ENCODE measurements at regions not wholly inside any gene's neighbourhood (a gene's known extent, or its start where the extent isn't known, plus 50 kb on each side); places are given as distances from the start of the nearest gene placed in this dataset.

- WGBS, result 96% methylated on average over 12 of the region's 12 CpGs
- H3K9me3 ChIP-seq (ENCODE audit: insufficient read depth, low read depth, low read length), result no peaks in the 10 kb centered on the region
- no peaks in the 10 kb centered on the region for H3K36me3 ChIP-seq (ENCODE audit: insufficient read depth, low read length)
- peaks cover 5% of the 10 kb centered on the region; the same call in 1 of the 2 replicates for H3K4me1 ChIP-seq (ENCODE audit: insufficient read depth, low read length)
- no peak overlapping the region for H3K27ac ChIP-seq (ENCODE audit: low read depth, low read length)
- no peak overlapping the region for H3K4me3 ChIP-seq (ENCODE audit: low read length)
- no peaks in the 10 kb centered on the region for H3K27me3 ChIP-seq (ENCODE audit: insufficient read depth, low read length)
- H3K9ac ChIP-seq (ENCODE audit: low read depth, low read length), result no peak overlapping the region
Observed at GRCh38 chr7:156026603-156027002, 214.3 kb upstream of the SHH start.

- no peak overlapping the region for H3K27ac ChIP-seq (ENCODE audit: low read depth, low read length)
- H3K36me3 ChIP-seq (ENCODE audit: insufficient read depth, low read length), result no peaks in the 10 kb centered on the region
- H3K9me3 ChIP-seq (ENCODE audit: insufficient read depth, low read depth, low read length), result no peaks in the 10 kb centered on the region
- H3K4me1 ChIP-seq (ENCODE audit: insufficient read depth, low read length), result peaks cover 5% of the 10 kb centered on the region; the same call in 1 of the 2 replicates
- no peak overlapping the region for H3K4me3 ChIP-seq (ENCODE audit: low read length)
- no peak overlapping the region for H3K9ac ChIP-seq (ENCODE audit: low read depth, low read length)
- 87% methylated on average over 9 of the region's 10 CpGs for WGBS
- no peaks in the 10 kb centered on the region for H3K27me3 ChIP-seq (ENCODE audit: insufficient read depth, low read length)
Observed at GRCh38 chr7:156026076-156026600, 213.9 kb upstream of the SHH start.

DNA sequence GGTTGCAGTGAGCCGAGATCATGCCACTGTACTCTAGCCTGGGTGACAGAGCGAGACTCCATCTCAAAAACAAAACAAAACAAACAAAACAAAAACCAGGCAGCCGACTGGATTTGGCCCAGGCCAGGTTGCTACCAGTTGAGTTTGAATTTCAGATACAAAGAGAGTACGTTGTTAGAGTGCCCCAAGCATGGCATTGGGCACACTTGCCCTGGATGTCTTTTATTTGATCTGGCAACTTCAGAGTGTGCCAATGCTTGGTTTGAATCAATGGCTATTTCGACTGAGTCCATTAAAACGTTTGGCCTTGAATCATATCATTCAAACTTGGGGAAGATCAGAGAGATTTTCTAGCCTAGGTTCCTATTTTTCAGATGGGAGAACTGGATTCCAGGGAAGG, 213.4 kb upstream of the SHH start:
- H3K36me3 ChIP-seq (ENCODE audit: insufficient read depth, low read length), result no peaks in the 10 kb centered on the region
- H3K27me3 ChIP-seq (ENCODE audit: insufficient read depth, low read length), result no peaks in the 10 kb centered on the region
- H3K4me1 ChIP-seq (ENCODE audit: insufficient read depth, low read length), result peaks cover 5% of the 10 kb centered on the region; the same call in 1 of the 2 replicates
- no peak overlapping the region for H3K27ac ChIP-seq (ENCODE audit: low read depth, low read length)
- H3K4me3 ChIP-seq (ENCODE audit: low read length), result no peak overlapping the region
- 95% methylated on average over 6 of the region's 6 CpGs for WGBS
- H3K9ac ChIP-seq (ENCODE audit: low read depth, low read length), result no peak overlapping the region
- no peaks in the 10 kb centered on the region for H3K9me3 ChIP-seq (ENCODE audit: insufficient read depth, low read depth, low read length)

- Histone ChIP-seq H3K9ac (ENCODE audit: low read depth, low read length) (no peak overlapping the region), H3K9me3 (ENCODE audit: insufficient read depth, low read depth, low read length) (no peaks in the 10 kb centered on the region), H3K27ac (ENCODE audit: low read depth, low read length) (no peak overlapping the region), H3K4me1 (ENCODE audit: insufficient read depth, low read length) (peaks cover 5% of the 10 kb centered on the region; the same call in 1 of the 2 replicates), H3K36me3 (ENCODE audit: insufficient read depth, low read length) (no peaks in the 10 kb centered on the region), H3K4me3 (ENCODE audit: low read length) (no peak overlapping the region), H3K27me3 (ENCODE audit: insufficient read depth, low read length) (no peaks in the 10 kb centered on the region)
- WGBS, result 60% methylated on average over 7 of the region's 7 CpGs
Observed at GRCh38 chr7:156024201-156024600, 211.9 kb upstream of the SHH start.

DNA sequence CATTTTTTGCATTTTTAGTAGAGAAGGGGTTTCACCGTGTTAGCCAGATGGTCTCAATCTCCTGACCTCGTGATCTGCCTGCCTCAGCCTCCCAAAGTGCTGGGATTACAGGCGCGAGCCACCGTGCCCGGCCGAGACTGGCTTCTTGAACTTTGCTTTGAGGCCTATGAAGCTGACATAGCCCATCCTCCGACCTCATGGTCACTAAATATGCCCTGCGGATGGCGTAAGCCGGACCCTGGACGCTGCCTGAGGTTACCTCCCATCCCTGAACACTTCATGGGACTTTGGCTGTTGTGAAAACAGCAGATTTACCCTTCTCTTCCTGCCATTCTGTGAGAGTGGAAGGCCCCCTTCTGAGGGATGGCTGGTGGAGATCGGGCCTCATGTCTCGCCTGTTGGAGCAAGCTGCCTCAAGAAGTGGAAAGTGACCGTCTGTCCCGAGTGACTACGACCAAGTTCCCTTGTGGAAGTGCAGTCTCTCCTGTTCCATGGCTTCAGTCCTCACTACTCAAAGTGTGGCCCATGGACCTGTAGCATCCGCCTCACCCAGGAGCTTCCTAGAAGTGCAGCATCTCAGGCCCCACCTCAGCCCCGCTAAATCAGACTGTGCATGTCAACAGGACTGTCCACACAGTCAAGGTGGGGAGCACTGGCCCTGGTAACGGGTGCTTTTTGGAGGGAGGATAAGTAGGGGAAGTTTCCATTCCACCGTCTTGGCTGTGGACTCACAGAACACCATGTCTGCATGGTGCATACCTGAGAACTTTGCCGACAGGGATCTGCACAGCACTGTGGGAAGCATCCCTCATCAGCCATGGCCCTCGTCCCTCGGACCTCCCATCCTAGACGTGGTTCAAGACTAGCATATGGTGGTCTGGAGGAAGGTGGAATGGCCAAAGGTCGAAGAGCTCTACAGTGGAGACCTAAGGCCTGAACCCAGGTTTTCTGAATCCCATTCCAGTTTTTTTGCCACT, 210.5 kb upstream of the SHH start:
- 97% methylated on average over 26 of the region's 26 CpGs for WGBS
- no peaks in the 10 kb centered on the region for H3K27me3 ChIP-seq (ENCODE audit: insufficient read depth, low read length)
- no peak overlapping the region for H3K27ac ChIP-seq (ENCODE audit: low read depth, low read length)
- no peaks in the 10 kb centered on the region for H3K36me3 ChIP-seq (ENCODE audit: insufficient read depth, low read length)
- H3K4me3 ChIP-seq (ENCODE audit: low read length), result no peak overlapping the region
- no peak overlapping the region for H3K9ac ChIP-seq (ENCODE audit: low read depth, low read length)
- H3K9me3 ChIP-seq (ENCODE audit: insufficient read depth, low read depth, low read length), result no peaks in the 10 kb centered on the region
- H3K4me1 ChIP-seq (ENCODE audit: insufficient read depth, low read length), result peaks cover 5% of the 10 kb centered on the region; the same call in 1 of the 2 replicates

DNA sequence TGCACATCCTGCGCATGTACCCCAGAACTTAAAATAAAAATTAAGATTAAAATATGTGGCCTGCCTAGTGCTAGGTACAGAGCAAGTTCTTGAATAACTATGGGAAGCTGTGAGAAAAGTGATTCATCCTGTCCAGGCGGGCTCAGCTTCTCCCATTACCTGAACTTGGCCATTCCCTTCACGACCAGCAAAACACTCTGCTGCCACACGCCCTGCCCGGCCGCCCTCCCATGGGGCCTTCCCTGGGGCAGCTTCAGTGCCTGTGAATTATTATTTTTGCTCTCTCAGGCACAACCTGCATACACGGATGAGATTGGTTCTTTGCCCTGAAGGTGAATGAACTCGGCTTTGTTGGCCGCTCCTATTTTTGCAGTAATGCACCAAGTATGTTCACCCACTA, 209.2 kb upstream of the SHH start:
- Histone ChIP-seq H3K27ac (ENCODE audit: low read depth, low read length) (no peak overlapping the region), H3K4me1 (ENCODE audit: insufficient read depth, low read length) (peaks cover 10% of the 10 kb centered on the region; the same call in 1 of the 2 replicates), H3K9ac (ENCODE audit: low read depth, low read length) (no peak overlapping the region), H3K9me3 (ENCODE audit: insufficient read depth, low read depth, low read length) (no peaks in the 10 kb centered on the region), H3K36me3 (ENCODE audit: insufficient read depth, low read length) (no peaks in the 10 kb centered on the region), H3K27me3 (ENCODE audit: insufficient read depth, low read length) (no peaks in the 10 kb centered on the region), H3K4me3 (ENCODE audit: low read length) (no peak overlapping the region)
- 92% methylated on average over 8 of the region's 9 CpGs for WGBS

- H3K36me3 ChIP-seq (ENCODE audit: insufficient read depth, low read length), result no peaks in the 10 kb centered on the region
- no peak overlapping the region for H3K4me3 ChIP-seq (ENCODE audit: low read length)
- 90% methylated on average over 3 of the region's 5 CpGs for WGBS
- no peaks in the 10 kb centered on the region for H3K9me3 ChIP-seq (ENCODE audit: insufficient read depth, low read depth, low read length)
- no peaks in the 10 kb centered on the region for H3K27me3 ChIP-seq (ENCODE audit: insufficient read depth, low read length)
- H3K27ac ChIP-seq (ENCODE audit: low read depth, low read length), result no peak overlapping the region
- no peak overlapping the region for H3K9ac ChIP-seq (ENCODE audit: low read depth, low read length)
- peaks cover 10% of the 10 kb centered on the region; the same call in 1 of the 2 replicates for H3K4me1 ChIP-seq (ENCODE audit: insufficient read depth, low read length)
Observed at GRCh38 chr7:156020566-156020965, 208.3 kb upstream of the SHH start.

- Histone ChIP-seq H3K9ac (ENCODE audit: low read depth, low read length) (no peak overlapping the region), H3K4me1 (ENCODE audit: insufficient read depth, low read length) (peaks cover 10% of the 10 kb centered on the region; the same call in 1 of the 2 replicates), H3K27ac (ENCODE audit: low read depth, low read length) (no peak overlapping the region), H3K36me3 (ENCODE audit: insufficient read depth, low read length) (no peaks in the 10 kb centered on the region), H3K4me3 (ENCODE audit: low read length) (no peak overlapping the region), H3K9me3 (ENCODE audit: insufficient read depth, low read depth, low read length) (no peaks in the 10 kb centered on the region), H3K27me3 (ENCODE audit: insufficient read depth, low read length) (no peaks in the 10 kb centered on the region)
- WGBS, result 94% methylated on average over 12 of the region's 13 CpGs
Observed at GRCh38 chr7:156019776-156020565, 207.7 kb upstream of the SHH start.

GRCh38 chr7:156019308-156019707, 207.0 kb upstream of the SHH start:
- no peak overlapping the region for H3K4me3 ChIP-seq (ENCODE audit: low read length)
- 83% methylated on average over 7 of the region's 7 CpGs for WGBS
- H3K9ac ChIP-seq (ENCODE audit: low read depth, low read length), result no peak overlapping the region

DNA sequence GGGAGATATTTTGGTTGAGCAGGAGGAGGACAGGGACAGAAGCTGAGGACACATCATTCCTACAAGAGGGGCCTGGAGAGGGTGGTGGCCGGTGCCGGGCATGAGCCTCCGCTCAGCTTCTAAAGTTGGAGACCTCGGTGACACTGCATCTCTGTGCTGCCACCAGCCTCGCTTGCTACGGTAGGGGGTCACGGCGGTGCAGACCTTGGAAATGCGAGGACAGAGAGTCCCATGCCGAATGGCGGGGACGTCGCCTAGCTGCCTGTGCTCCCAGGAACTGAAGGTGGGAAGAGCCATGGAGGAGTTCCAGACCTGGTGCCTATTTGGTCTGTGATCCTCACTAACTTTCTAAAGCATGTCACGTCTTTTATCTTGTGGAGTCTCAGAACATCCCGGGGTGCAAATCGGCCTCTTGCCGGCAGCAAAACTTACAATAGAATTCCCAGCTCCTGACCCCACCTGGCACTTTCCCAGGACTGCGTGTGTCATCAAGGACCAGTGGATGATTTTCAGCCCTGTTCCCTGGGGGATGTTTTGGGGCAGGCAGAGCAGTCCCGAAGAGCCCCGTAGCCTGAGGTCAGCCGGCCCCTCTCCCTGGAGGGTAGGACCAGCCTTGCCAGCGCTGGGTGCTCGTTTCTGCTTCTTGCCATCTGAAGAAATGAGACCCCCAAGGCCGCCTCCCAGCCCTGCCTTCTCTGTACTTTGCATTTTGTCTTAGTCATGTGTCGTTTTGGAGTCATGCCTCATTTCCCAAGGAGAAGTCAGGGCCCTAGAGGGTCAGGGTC, 205.8 kb upstream of the SHH start:
- Histone ChIP-seq H3K9me3 (ENCODE audit: insufficient read depth, low read depth, low read length) (no peaks in the 10 kb centered on the region), H3K27ac (ENCODE audit: low read depth, low read length) (no peak overlapping the region), H3K4me3 (ENCODE audit: low read length) (no peak overlapping the region), H3K36me3 (ENCODE audit: insufficient read depth, low read length) (no peaks in the 10 kb centered on the region), H3K4me1 (ENCODE audit: insufficient read depth, low read length) (0 out of 2 replicates have a peak, but pooled peaks cover 5% of the 10 kb centered on the region), H3K9ac (ENCODE audit: low read depth, low read length) (no peak overlapping the region), H3K27me3 (ENCODE audit: insufficient read depth, low read length) (no peaks in the 10 kb centered on the region)
- WGBS, result 93% methylated on average over 25 of the region's 25 CpGs

More at GRCh38 chr7:156019308-156019707, 207.0 kb upstream of the SHH start:
- peaks cover 5% of the 10 kb centered on the region; the same call in 1 of the 2 replicates for H3K4me1 ChIP-seq (ENCODE audit: insufficient read depth, low read length)
- H3K36me3 ChIP-seq (ENCODE audit: insufficient read depth, low read length), result no peaks in the 10 kb centered on the region
- H3K27ac ChIP-seq (ENCODE audit: low read depth, low read length), result no peak overlapping the region
- H3K9me3 ChIP-seq (ENCODE audit: insufficient read depth, low read depth, low read length), result no peaks in the 10 kb centered on the region
- no peaks in the 10 kb centered on the region for H3K27me3 ChIP-seq (ENCODE audit: insufficient read depth, low read length)

All from HUES64 (cell line).